SH-SY5Y (cell line): ENCODE measurements at regions not wholly inside any gene's neighbourhood (a gene's known extent, or its start where the extent isn't known, plus 50 kb on each side); places are given as distances from the start of the nearest gene placed in this dataset.

Experiments
- GATA2 ChIP-seq: IDR thresholded peaks from 2 replicates; pipeline ENCODE4 v1.6.1; 2011; ENCODE audit warnings: mild to moderate bottlenecking, low read depth, low read length
- GATA3 ChIP-seq: IDR thresholded peaks from 2 replicates; pipeline ENCODE4 v1.6.1; 2011; ENCODE audit warnings: low read depth, mild to moderate bottlenecking, low read length, moderate library complexity

DNA sequence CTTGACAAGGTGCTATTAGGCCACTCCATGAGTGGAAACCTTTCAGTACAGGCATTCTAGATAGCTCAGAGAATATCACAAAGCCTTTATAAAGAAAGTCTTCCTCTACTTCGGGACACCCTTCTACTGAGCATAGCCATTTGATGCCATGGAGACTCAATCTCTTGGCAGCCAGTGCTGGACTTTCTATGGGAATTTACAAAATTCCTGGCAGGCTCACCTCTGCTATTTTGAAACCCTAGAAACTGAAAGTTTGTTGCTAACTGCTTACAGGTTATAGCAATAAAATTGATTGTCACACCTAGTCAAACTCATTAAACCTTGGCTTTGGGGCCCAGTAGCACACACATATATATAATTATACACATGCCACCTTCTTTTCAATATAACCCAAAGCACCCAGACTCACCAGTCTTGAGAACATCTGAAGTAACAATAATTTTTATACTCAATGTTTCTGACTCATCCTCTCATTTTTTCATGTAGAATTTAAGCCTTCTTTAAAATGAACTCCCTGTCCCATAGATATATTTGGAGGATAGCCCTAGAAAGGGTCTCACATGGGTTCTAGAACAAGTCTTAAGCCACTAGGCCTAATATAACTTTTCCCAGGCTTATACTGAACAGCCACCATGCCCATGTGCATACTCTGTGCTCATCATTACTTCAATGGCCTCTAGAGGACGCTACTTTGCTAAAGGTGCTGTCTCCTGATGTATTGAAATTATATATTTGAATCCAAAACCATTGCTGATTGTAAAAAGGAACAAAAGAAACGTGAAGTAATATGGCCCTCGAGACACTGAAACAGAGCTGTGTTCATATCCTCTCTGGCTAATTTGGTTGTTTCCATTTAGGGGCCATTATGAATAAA is 368.1 kb upstream of the MARCKS start:
- no peak for TF ChIP-seq GATA3
- no peak for TF ChIP-seq GATA2
